GM19025 (cell line): ENCODE measurements at regions not wholly inside any gene's neighbourhood (a gene's known extent, or its start where the extent isn't known, plus 50 kb on each side); places are given as distances from the start of the nearest gene placed in this dataset.
"Not testable (repeated sequence)": the region's sequence is repeated elsewhere in the genome, so short reads cannot be mapped to it uniquely, and the experiment has no call there.

ENCODE experiments used
- ATAC-seq: cut with Tn5 transposase; IDR thresholded peaks from one replicate; pipeline ENCODE4 v1.9.1; 2021; ENCODE audit warnings: mild to moderate bottlenecking, low read depth, moderate library complexity; ENCODE audit not compliant: unreplicated experiment

DNA sequence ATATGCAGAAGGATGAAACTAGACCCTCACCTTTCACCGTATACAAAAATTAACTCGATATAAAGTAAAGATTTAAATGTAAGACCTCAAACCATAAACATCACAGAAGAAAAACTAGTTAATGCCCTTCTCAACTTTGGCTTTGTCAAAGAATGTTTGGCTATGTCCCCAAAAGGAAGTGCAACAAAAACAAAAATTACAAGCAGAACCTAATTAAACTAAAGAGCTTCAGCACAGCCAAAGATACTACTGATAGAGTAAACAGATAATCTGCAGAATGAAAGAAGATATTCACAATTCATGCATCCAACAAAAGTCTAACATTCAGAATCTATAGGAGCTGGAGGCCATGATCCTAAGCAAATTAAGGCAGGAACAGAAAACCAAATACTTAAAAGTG lies 824.6 kb upstream of the NEGR1 start:
- no peak for ATAC-seq

DNA sequence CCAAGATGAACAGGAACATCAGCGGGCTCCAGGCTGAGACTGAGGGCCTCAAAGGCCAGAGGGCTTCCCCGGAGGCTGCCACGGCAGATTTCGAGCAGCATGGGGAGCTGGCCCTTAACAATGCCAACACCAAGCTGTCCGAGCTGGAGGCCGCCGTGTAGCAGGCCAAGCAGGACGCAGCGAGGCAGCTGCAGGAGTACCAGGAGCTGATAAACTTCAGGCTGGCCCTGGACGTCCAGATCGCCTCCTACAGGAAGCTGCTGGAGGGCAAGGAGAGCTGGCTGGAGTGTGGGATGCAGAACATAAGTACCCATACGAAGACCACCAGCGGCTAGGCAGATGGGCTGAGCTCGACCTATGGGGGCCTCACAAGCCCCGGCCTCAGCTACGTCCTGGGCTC lies 823.4 kb upstream of the NEGR1 start:
- ATAC-seq: no peak

- no peak for ATAC-seq
Observed at GRCh38 chr1:73104749-73105148, 822.4 kb upstream of the NEGR1 start.

DNA sequence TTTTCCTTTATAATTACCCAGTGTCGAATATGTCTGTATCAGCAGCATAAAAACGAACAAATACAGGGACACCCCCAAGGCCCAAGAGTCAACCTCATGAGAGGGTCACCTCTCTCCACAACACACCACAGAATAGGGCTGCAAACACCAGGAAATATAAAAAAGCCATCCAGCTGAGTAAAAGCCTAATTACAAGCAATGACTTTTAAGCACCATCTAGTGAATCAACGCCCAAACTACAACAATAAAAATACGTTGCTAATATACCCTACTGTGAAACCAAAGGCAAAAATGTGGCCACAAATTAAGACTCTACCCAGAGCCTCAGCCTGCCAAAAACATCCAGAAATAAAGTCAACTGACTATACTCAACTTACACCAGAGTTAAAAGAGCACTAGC lies 817.9 kb upstream of the NEGR1 start:
- no peak for ATAC-seq

DNA sequence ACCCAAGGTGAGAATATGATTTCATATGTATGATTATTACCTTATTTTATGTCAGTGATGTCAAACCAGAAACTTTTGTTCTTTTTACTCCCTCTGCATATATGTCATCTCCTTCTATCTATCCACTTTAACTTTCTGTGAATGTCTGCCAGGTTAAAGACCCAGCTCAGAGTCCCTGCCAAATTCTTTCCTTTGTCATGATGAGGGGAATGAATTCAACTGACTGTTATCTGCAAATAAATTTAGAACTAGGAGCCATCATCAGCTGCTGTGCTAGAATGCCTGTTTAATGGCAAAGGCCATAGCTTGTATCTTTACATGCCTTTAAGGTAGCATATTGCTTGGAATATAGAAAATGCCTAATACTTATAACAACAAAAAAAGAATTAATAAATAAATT lies 815.6 kb upstream of the NEGR1 start:
- ATAC-seq: no peak

- no peak for ATAC-seq
Observed at GRCh38 chr1:73096841-73097240, 814.5 kb upstream of the NEGR1 start.

DNA sequence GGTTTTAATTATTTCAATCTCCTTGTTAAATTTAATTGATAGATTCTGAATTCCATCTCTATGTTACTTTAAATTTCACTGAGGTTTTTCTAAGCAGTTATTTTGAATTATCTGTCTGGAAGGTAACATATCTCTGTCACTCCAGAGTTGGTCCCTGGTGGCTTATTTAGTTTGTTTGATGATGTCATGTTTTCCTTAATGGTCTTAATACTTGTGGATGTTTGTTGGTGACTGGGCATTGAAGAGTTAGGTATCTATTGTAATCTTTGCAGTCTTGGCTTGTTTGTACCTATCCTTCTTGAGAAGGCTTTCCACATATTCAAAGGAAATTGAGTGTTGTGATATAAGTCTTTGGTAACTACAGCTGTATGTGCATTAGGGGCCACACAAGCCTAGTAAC lies 810.0 kb upstream of the NEGR1 start:
- ATAC-seq: no peak

- no peak for ATAC-seq
Observed at GRCh38 chr1:73066866-73067265, 784.5 kb upstream of the NEGR1 start.

DNA sequence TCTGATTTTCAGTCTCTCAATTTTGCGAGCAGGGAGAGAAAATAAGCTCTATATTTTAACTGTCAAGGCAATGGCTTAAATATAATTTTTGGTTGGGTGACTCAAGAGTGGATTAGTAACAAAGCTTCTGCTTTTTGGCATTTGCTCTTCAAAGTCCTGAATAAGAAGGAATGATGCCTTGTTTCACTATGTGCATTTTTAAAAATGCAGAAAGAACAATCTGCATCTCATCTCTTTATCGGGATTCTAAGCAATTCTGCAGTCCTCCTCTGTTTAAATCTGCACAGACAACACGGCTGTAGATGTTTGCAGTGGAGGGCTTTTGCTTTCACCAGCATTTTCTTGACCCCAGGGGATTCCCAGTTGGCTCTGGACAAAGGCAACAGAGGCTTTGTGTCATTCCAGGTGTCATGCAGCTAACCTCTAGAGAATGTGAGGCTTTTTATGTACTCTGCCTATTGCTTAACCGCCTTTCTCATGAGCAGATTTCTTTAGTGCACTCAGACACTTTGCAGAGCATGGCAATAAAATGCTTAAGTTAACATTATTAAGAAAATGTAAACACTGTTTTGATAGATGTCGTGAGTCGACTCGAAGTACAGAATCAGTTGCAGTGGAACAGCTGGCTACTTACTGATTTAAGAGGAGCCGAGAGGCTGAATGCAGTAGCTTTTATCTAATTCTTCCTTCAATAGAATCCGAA lies 783.2 kb upstream of the NEGR1 start:
- ATAC-seq: no peak

DNA sequence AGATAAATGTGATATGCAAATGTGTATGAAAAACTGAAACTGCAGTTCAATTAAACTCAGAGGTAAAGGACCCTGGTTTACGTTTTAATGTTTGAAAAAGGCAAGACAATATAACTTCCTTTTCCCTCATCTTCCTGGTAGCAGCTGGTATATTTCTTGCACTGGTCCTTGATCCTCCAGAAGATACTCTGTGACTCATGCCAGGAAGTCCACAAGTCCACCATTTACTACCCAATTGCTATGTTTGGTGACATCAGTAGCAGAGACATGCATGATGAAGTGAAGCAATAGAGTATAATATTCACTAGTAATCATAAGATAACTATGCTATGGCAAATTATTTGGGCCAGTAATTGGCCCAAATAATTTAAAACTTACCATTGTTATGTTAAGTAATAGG lies 774.5 kb upstream of the NEGR1 start:
- ATAC-seq: no peak

DNA sequence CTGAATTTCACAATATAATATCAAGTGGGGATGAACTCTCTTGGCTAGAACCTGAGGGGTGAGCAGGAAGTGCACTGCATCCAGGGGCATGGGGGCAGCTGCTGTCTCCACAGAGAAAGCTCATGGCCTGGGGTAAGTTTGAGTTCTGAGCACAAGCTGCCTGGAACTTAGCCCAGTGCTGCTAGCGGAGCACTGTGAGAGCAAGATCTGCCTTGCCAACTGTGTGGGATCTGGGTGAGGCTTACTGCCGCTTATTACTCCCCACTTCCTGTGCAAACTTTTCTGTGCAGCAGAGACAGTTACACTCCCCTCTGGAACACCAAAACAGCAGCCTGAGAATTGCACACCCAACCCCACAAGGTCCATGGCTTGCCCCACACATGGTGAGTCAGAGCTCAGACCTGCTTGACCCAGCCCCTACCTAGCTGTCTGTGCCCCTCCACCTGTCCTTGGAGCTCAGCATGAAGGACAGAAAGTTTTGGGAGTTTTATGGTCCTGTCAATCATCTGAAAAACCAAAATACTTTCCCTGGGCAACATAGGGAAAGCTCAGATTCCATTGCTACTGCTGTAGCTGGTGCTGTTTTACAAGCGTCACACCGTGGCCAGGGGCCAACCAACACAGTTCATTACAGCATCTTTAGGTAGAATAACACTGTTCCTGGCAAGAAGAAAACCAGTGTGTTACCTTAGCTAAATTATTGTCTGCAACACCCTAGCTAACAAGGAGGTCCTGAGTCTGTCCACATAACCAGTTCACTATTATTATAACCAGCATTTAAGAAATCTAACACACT lies 762.1 kb upstream of the NEGR1 start:
- ATAC-seq: no peak

DNA sequence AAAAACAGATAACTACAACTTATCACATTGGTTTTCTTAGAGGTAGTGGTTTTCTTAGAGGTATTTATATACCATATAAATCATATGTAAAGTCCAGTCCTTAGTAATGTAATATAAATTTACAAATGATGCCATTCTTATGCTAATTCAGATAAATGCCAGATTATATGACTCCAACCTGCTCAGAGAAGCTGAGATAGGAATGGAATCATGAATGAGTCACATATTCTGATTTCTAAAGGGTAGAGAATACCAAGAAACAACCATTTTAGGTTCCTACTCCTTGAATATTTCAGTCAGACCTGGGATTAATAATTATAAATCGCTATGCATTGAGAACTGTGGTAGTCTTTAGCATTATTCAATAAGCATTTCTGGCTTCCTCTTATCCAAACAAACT lies 760.1 kb upstream of the NEGR1 start:
- ATAC-seq: no peak

- no peak for ATAC-seq
Observed at GRCh38 chr1:73040811-73041210, 758.5 kb upstream of the NEGR1 start.

- no peak for ATAC-seq
Observed at GRCh38 chr1:73034271-73034670, 751.9 kb upstream of the NEGR1 start.

GRCh38 chr1:73033640-73034039 lies 751.3 kb upstream of the NEGR1 start:
- no peak for ATAC-seq

DNA sequence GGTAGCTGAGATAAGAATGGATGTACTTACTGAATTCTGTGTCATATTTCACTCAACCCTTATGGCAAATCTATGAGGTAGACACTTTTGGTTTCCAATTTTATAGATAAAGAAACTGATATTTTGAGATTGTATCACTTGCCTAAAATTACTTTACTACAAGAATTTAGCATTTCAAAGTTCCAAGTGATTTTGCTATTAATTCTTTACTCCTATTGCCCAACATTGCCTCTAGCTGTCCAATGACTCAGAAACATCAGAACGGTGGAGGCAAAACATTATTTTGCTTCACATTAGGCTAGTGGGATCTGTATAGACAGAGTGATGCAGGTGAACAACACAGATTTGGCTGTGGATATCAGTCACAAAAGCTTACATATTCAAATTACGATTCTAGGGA lies 747.2 kb upstream of the NEGR1 start:
- no peak for ATAC-seq

DNA sequence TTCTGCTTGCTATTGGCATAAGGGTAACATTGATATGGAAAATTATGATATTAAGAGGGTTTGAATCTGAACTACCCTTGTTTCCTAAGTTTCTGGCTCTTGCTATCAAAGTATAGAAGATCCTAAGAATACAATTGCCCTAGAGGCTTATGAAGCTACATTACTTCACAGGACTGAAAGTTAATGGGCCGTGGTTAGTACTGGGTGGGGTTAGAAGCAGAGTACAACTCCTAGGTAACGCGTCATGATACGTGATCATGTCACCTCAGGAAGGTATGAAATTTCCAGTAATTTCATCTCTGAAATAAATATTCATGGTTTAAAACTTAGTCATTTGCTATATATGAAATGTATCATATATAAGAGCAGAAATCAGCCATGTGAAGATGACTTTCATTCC lies 743.8 kb upstream of the NEGR1 start:
- no peak for ATAC-seq

DNA sequence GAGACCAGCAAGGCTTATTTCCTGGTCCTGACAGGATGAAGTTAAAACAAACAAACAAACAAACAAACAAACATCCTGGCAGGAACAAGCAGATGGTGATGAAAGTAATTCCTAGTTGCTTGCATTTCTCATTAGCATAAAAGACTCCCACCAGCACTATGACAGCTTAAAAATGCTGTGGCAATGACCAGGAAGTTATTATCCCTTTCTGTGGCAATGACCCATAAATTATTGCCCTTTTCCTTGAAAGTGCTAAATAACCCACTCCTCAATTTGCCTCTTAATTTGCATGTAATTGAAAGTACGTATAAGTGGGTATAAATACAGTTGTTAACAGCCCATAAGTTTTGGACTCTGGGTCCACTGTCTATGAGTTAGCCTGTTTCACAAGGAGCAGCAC lies 727.6 kb upstream of the NEGR1 start:
- no peak for ATAC-seq

GRCh38 chr1:73009311-73009710 lies 727.0 kb upstream of the NEGR1 start:
- no peak for ATAC-seq

GRCh38 chr1:72997624-72998023 lies 715.3 kb upstream of the NEGR1 start:
- ATAC-seq: no peak

DNA sequence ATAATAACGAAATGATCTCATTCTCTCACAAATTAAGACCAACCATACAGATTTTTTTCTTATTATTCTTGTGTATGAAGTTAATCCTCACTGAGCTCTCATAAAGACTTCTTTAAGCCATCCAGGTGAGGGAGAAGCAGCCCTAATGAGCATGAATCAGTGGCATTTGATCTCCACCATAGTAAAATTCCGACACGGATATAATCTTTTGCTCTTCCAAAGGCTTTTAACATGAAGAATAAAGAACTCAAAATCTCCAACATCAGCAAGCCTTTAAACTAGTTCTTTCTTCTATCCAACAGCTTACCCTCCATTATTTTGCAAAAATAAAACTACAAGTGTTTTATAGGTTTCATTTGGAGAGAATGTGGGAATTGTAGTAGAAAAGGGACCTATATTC lies 714.7 kb upstream of the NEGR1 start:
- no peak for ATAC-seq

DNA sequence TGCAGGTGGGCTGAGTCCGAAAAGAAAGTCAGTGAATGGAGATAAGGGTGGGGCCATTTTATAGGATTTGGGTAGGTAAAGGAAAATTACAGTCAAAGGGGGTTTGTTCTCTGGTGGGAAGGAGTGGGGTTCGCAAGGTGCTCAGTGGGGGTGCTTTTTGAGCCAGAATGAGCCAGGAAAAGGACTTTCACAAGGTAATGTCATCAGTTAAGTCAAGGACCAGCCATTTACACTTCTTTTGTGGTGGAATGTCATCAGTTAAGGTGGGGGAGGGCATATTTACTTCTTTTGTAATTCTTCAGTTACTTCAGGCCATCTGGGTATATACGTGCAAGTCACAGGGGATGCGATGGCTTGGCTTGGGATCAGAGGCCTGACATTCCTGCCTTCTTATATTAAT lies 705.5 kb upstream of the NEGR1 start:
- not testable (repeated sequence) for ATAC-seq
